GM23338 (cell line): ENCODE measurements at regions not wholly inside any gene's neighbourhood (a gene's known extent, or its start where the extent isn't known, plus 50 kb on each side); places are given as distances from the start of the nearest gene placed in this dataset.

Source experiments
- CREB1 ChIP-seq: fragments of 250-450 bp; sonication (Bioruptor Pico); IDR thresholded peaks from 2 replicates; pipeline ENCODE4 v1.5.0; 2020; ENCODE audit warnings: low read depth, mild to moderate bottlenecking, moderate library complexity
- CTCF ChIP-seq, 2 experiments: fragments of 200-600 bp in 1 of 2; sonication (generic) in 1 of 2; conservative IDR thresholded peaks; 2 replicates each; pipeline versions ENCODE4 v1.5.1 to v1.6.1; 2016 to 2017; ENCODE audit warnings: antibody characterized with exemption in 2 of 2, low read depth in 2 of 2, mild to moderate bottlenecking in 2 of 2, moderate library complexity in 1 of 2
- EZH2 ChIP-seq: fragments of 200-600 bp; sonication (generic); IDR thresholded peaks from one replicate; pipeline ENCODE4 v1.8.0; 2017; ENCODE audit warnings: antibody characterized with exemption, mild to moderate bottlenecking, low read depth; ENCODE audit not compliant: unreplicated experiment
- EZH2phosphoT487 ChIP-seq: fragments of 200-600 bp; sonication (generic); IDR thresholded peaks from one replicate; pipeline ENCODE4 v1.8.1; 2018; ENCODE audit warnings: antibody characterized with exemption; ENCODE audit not compliant: unreplicated experiment
- JUNB ChIP-seq: IDR thresholded peaks from one replicate; pipeline ENCODE4 v1.6.1; 2016; ENCODE audit warnings: antibody characterized with exemption; ENCODE audit not compliant: unreplicated experiment
- POLR2AphosphoS5 ChIP-seq: IDR thresholded peaks from 2 replicates; pipeline ENCODE4 v1.6.1; 2016; ENCODE audit warnings: antibody characterized with exemption, low read depth
- REST ChIP-seq: IDR thresholded peaks from one replicate; pipeline ENCODE4 v1.6.1; 2018; ENCODE audit warnings: antibody characterized with exemption; ENCODE audit not compliant: unreplicated experiment
- ZNF114 ChIP-seq: fragments of 250-450 bp; sonication (Bioruptor Pico); IDR thresholded peaks from 2 replicates; pipeline ENCODE4 v1.5.0; 2020; ENCODE audit warnings: mild to moderate bottlenecking, moderate library complexity

- TF ChIP-seq CTCF (conservative IDR thresholded peaks at IDR 0.05; ENCODE audit: low read depth in 2 of 2) = no peak
- TF ChIP-seq POLR2AphosphoS5 = no peak
- TF ChIP-seq EZH2phosphoT487 = no peak
- TF ChIP-seq EZH2 = no peak
- no peak for TF ChIP-seq ZNF114 (CRISPR knock-in tag)
- no peak for TF ChIP-seq REST
- TF ChIP-seq CREB1 = no peak
- TF ChIP-seq JUNB = no peak
Measured at GRCh38 chrX:95835223-95835622, 849.4 kb upstream of the DIAPH2 start.
